ENCODE measurements at regions not wholly inside any gene's neighbourhood (a gene's known extent, or its start where the extent isn't known, plus 50 kb on each side); places are given as distances from the start of the nearest gene placed in this dataset.

DNA sequence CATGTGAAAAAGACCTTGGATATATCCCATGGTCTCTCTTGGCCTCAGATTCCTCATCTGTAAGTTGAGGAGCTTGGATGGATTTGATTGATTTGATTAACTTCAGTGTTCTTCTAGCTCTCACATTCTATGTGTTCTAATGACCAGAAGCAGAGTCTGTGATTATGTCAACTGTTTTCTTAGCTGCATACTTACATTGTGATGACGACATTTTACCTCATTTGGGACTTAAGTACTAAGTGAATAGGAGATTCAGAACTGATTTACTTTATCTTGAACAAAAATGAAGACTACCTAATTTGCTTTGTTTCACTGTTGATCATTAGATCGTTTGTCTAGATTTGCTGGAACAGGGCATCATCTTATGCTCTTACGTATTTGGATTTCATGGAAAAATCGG, 427.7 kb downstream of the SH3GL2 start:
- Mint-ChIP-seq H3K9me3 (no peaks in the 10 kb centered on the region), H3K36me3 (ENCODE audit: low read depth) (no peaks in the 10 kb centered on the region), H3K27ac (no peak overlapping the region), H3K4me1 (no peaks in the 10 kb centered on the region), H3K4me3 (no peak overlapping the region), H3K27me3 (no peaks in the 10 kb centered on the region)
- POLR2A ChIA-PET = no interaction called here
- DNase-seq = no peak
- CTCF ChIA-PET = interaction anchor here (0.8 kb wide), 1 partner anchor 790 kb away, joined by 4 read pairs; no protein-coding TSS in a partner anchor

DNA sequence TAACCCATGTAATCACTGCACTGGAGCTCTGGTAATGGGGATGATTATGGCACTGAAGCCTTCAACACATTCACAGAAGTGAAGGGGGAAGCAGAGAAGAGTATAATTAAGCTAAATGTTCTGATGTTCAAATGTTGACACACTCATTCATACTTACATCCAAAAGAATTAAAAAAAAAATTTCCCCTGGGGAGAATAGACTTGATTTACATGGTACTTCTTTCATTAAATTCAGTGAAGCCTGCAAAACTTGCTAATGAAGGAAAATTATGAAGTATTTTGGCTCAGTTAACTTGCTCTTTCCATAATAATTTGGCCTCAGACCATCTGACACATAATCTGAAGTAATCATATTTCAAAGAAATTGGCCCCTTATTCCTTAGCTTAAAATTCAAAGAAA, 428.8 kb downstream of the SH3GL2 start:
- Mint-ChIP-seq H3K36me3 (ENCODE audit: low read depth) (no peaks in the 10 kb centered on the region), H3K27ac (no peak overlapping the region), H3K9me3 (no peaks in the 10 kb centered on the region), H3K27me3 (no peaks in the 10 kb centered on the region), H3K4me1 (no peaks in the 10 kb centered on the region), H3K4me3 (no peak overlapping the region)
- CTCF ChIA-PET = no interaction called here
- no peak for DNase-seq
- POLR2A ChIA-PET = no interaction called here

DNA sequence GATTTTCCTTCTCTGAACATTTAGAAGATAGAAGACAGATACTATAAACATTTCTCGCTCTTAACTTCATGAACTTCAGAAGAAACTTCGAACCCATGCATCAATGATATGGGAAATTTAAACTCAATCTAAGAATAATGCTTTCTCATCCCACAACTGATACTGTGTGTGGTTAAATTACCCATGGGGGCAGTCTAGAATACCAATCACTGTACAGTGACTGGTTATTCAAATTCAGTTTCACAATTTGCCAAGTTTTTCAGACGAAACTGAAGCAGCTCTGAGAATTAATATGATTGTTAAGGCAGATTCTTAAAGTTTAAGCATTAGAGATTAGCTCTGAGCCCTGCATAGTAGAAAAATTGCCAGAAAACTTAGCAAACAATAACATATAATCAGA, 431.0 kb downstream of the SH3GL2 start:
- no peak overlapping the region for H3K4me3 Mint-ChIP-seq
- CTCF ChIA-PET = no interaction called here
- no peaks in the 10 kb centered on the region for H3K9me3 Mint-ChIP-seq
- H3K36me3 Mint-ChIP-seq (ENCODE audit: low read depth) = no peaks in the 10 kb centered on the region
- H3K27ac Mint-ChIP-seq = no peak overlapping the region
- no peaks in the 10 kb centered on the region for H3K27me3 Mint-ChIP-seq
- DNase-seq = no peak
- POLR2A ChIA-PET = no interaction called here
- H3K4me1 Mint-ChIP-seq = no peaks in the 10 kb centered on the region

DNA sequence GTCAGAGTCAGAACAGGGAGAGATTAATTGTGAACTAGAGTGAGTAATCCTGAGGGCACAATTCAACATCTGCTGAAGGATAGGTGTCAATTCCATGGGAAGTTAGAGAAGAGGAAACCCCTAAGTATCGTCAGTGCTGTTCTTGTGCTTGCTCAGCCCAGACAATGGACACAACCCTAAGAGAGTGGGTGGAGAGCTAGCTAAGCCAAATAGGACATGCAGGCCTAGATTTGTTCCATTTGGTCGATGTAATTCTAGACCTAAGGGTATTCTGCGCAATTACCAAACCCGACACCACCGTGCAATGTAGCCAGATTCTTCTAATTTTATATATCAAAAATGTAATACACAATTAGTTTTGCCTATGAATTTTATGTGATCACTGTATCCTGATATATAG, 431.6 kb downstream of the SH3GL2 start:
- DNase-seq = no peak
- no peaks in the 10 kb centered on the region for H3K4me1 Mint-ChIP-seq
- H3K4me3 Mint-ChIP-seq = no peak overlapping the region
- H3K36me3 Mint-ChIP-seq (ENCODE audit: low read depth) = no peaks in the 10 kb centered on the region
- no peak overlapping the region for H3K27ac Mint-ChIP-seq
- CTCF ChIA-PET = no interaction called here
- H3K9me3 Mint-ChIP-seq = no peaks in the 10 kb centered on the region
- no peaks in the 10 kb centered on the region for H3K27me3 Mint-ChIP-seq
- POLR2A ChIA-PET = no interaction called here

DNA sequence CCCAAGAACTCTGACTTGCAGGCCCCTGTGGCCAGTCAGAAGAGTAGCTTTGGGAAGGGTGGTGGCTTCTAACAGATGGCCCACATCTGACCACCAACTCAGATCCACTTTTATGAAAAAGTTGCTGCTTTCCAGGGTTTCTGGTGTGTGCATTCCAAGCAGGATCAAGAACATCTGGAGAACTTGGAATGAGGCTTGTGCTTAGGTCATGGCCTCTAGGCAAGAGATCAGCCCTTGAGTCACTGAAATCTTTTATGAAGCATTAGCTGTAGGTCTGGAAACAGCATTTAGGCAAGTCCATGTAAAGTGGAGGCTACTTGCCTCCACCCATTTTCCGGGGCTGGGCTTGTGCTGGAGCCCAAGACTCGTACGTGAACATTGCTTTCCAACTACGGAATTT, 433.3 kb downstream of the SH3GL2 start:
- Mint-ChIP-seq H3K36me3 (ENCODE audit: low read depth) (no peaks in the 10 kb centered on the region), H3K4me1 (no peaks in the 10 kb centered on the region), H3K27ac (no peak overlapping the region), H3K4me3 (no peak overlapping the region), H3K27me3 (no peaks in the 10 kb centered on the region), H3K9me3 (no peaks in the 10 kb centered on the region)
- ChIA-PET CTCF (no interaction called here), POLR2A (no interaction called here)
- DNase-seq = no peak

DNA sequence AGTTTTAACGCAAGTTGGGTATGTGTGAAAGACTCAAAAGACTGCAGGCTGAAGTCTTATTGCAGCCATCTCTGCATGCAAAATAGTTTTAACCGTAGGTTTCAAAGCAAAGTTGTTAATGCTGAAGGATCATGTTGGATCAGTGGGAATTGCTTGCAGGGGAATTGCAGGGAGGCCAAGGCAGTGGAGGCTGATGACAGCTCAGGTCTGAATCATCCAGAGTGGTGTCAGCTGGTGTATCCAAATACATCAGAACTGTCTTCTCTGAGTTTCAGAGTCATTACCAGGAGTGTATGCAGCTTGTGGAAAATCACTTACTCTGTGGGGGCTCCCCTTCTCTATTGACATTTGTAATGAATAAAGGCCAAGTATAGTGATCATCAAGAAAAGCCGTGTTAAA, 435.7 kb downstream of the SH3GL2 start:
- ChIA-PET POLR2A (no interaction called here), CTCF (no interaction called here)
- no peak overlapping the region for H3K27ac Mint-ChIP-seq
- no peaks in the 10 kb centered on the region for H3K27me3 Mint-ChIP-seq
- peaks cover 6% of the 10 kb centered on the region for H3K9me3 Mint-ChIP-seq
- H3K36me3 Mint-ChIP-seq (ENCODE audit: low read depth) = no peaks in the 10 kb centered on the region
- H3K4me3 Mint-ChIP-seq = no peak overlapping the region
- no peaks in the 10 kb centered on the region for H3K4me1 Mint-ChIP-seq
- DNase-seq = no peak

DNA sequence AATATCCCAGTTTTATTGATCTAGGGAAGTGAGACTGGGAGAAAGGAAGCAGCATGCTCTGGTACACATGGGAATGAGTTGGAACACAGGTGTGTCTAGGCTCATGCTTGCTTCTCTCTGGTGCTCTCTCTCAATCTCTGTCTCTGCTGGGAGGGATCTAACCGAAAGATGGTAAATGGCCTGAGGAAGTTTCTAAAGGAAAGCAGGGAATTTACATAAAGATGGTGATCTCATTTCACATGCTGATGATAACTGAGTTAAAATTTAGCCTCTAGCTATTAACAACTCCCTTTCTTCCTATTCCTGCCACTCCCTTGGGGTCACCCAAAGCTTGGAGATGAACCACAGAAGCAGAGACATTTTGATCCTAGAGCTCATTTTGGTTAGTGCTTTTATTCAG, 436.2 kb downstream of the SH3GL2 start:
- Mint-ChIP-seq H3K36me3 (ENCODE audit: low read depth) (no peaks in the 10 kb centered on the region), H3K27me3 (no peaks in the 10 kb centered on the region), H3K9me3 (peaks cover 6% of the 10 kb centered on the region), H3K27ac (no peak overlapping the region), H3K4me3 (no peak overlapping the region), H3K4me1 (no peaks in the 10 kb centered on the region)
- POLR2A ChIA-PET = no interaction called here
- CTCF ChIA-PET = no interaction called here
- no peak for DNase-seq

DNA sequence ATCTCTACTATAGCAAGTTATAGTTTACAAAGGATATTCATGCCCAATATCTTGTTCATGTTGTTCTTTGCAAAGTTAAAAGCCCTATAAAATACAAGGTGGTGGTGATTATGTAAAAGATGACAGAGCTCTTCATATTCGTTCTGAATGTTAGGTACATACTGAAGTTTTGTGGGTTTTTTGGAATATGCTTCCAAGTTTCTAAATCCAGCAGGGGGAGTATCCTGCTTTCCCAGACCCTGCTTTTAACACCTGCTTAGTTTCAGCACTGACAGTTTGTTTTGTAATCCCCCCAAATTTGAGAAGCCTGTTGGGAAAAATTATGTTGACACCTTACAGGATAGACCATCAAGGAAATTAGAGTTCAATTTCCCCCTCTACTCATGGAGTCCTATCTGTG, 438.3 kb downstream of the SH3GL2 start:
- H3K4me1 Mint-ChIP-seq = no peaks in the 10 kb centered on the region

DNA sequence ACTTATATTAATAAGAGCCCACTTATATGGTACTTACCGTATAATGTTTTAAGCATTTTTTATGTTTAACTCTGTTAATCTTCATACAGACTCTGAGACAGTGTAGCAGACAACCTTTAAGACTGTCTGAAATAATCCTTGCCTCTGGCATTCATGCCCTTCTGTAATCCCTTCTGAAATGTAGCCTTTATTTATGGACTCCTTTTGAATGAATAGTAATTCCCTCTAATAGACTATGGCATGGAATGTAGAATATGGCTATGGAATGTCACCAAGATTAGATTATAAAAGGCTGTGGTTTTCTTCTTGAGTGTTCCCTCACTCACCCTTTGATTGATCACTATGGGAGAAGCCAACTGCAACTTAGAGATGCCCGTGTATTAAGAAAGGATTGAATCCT, 439.4 kb downstream of the SH3GL2 start:
- H3K4me3 Mint-ChIP-seq = no peak overlapping the region
- no peaks in the 10 kb centered on the region for H3K36me3 Mint-ChIP-seq (ENCODE audit: low read depth)
- no peaks in the 10 kb centered on the region for H3K27me3 Mint-ChIP-seq
- no peak overlapping the region for H3K27ac Mint-ChIP-seq
- no peak for DNase-seq
- CTCF ChIA-PET = no interaction called here
- POLR2A ChIA-PET = no interaction called here
- peaks cover 6% of the 10 kb centered on the region for H3K9me3 Mint-ChIP-seq
- no peaks in the 10 kb centered on the region for H3K4me1 Mint-ChIP-seq

More for the DNA sequence above, 438.3 kb downstream of the SH3GL2 start:
- Mint-ChIP-seq H3K4me3 (no peak overlapping the region), H3K27me3 (no peaks in the 10 kb centered on the region), H3K9me3 (peaks cover 6% of the 10 kb centered on the region), H3K27ac (no peak overlapping the region), H3K36me3 (ENCODE audit: low read depth) (no peaks in the 10 kb centered on the region)
- no peak for DNase-seq
- ChIA-PET CTCF (no interaction called here), POLR2A (no interaction called here)

DNA sequence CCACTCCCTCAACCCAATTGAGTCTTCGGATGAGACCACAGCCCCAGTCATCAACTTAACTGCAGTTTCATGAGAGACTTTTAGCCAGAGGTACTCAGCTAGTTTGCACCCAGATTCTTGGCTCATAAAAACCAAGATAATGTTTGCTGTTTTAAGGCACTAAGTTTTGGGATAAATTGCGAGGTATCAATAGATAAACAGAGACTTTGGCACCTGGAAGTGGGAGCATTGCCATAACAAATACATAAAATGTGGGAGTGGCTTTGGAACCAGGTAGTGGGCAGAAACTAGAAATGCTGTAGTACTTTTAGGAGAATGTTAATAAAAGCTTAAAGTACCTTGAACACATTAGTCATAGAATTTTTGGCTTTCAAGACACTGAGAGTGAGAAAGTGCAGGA, 439.8 kb downstream of the SH3GL2 start:
- peaks cover 6% of the 10 kb centered on the region for H3K9me3 Mint-ChIP-seq
- POLR2A ChIA-PET = no interaction called here

DNA sequence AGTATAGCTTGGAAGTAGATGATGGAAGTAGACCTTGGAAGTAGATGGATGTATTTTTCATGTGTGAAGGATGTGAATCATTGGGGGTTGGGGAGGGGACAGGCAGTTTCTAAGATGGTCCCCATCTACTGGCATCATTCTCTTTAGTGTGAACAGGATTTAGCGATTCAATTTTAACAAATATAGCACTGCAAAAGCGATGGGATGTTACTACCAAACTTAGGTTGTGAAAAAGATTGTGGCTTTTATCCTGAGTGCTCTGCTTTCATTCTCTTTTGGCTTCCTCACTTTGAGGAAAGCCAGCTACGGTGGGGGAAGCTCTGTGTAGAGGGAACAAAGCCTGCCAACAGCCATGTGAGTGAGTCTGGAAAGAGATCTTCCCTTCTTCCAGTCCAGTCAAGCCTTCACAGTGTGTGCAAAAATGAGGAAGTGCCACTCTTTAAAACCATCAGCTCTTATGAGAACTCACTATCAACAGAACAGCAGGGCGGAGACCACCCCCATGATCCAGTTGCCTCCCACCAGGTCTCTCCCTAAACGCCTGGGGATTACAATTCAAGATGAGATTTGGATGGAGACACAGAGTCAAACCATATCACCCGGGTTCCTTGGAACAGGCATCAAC, 441.4 kb downstream of the SH3GL2 start:
- peaks cover 6% of the 10 kb centered on the region for H3K9me3 Mint-ChIP-seq
- no peaks in the 10 kb centered on the region for H3K27me3 Mint-ChIP-seq
- CTCF ChIA-PET = no interaction called here
- H3K4me1 Mint-ChIP-seq = no peaks in the 10 kb centered on the region
- no peak overlapping the region for H3K27ac Mint-ChIP-seq
- H3K36me3 Mint-ChIP-seq (ENCODE audit: low read depth) = no peaks in the 10 kb centered on the region
- POLR2A ChIA-PET = no interaction called here
- no peak for DNase-seq
- no peak overlapping the region for H3K4me3 Mint-ChIP-seq

More for the DNA sequence above, 439.8 kb downstream of the SH3GL2 start:
- no peak overlapping the region for H3K4me3 Mint-ChIP-seq
- H3K36me3 Mint-ChIP-seq (ENCODE audit: low read depth) = no peaks in the 10 kb centered on the region
- CTCF ChIA-PET = interaction anchor here (1.0 kb wide), 1 partner anchor 1212 kb away, joined by 3 read pairs; no protein-coding TSS in a partner anchor
- no peak overlapping the region for H3K27ac Mint-ChIP-seq
- H3K27me3 Mint-ChIP-seq = no peaks in the 10 kb centered on the region
- H3K4me1 Mint-ChIP-seq = no peaks in the 10 kb centered on the region
- DNase-seq = no peak

DNA sequence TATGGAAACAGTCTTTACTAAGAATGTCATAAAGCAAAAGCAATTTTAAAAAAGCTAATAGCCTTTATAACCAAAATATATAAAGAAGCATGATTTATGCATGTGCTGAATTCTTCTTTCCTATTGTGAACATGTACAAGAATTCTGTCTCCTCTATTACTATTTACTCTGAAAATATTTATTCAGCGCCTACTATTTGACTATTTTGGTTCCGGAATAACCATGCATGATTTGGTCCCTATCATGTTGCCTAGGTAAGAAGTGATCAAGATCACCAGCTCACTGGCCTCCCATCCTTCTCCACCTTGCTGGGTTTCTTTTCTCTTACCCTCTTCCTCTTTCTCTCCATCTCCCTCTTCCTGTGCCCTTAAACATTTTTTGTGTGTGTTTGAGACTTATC, 443.8 kb downstream of the SH3GL2 start:
- Mint-ChIP-seq H3K4me1 (no peaks in the 10 kb centered on the region), H3K9me3 (peaks cover 6% of the 10 kb centered on the region), H3K4me3 (no peak overlapping the region), H3K27ac (no peak overlapping the region), H3K36me3 (ENCODE audit: low read depth) (no peaks in the 10 kb centered on the region), H3K27me3 (no peaks in the 10 kb centered on the region)
- POLR2A ChIA-PET = no interaction called here
- CTCF ChIA-PET = no interaction called here
- DNase-seq = no peak

DNA sequence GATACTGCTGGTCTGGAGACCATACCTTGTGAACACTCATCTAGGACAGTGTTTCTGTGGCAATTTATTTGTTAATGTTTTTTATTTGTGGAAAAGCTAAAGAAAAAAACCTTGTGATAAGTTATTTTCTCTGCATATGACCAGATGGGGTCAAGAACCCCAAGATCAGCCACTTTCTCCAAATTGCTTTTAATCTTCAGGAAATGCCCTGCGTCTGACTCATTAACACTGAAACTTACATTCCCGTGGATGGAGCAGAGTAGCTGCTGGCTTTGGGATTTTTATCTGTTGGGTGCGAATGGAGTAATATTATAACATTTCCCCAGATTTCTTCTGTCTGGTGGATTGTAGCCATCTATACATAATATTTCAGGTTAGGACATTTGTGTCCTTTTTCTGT, 444.5 kb downstream of the SH3GL2 start:
- CTCF ChIA-PET = no interaction called here
- Mint-ChIP-seq H3K4me3 (no peak overlapping the region), H3K4me1 (no peaks in the 10 kb centered on the region), H3K36me3 (ENCODE audit: low read depth) (no peaks in the 10 kb centered on the region), H3K27me3 (no peaks in the 10 kb centered on the region), H3K27ac (no peak overlapping the region), H3K9me3 (peaks cover 6% of the 10 kb centered on the region)
- POLR2A ChIA-PET = no interaction called here
- DNase-seq = no peak

DNA sequence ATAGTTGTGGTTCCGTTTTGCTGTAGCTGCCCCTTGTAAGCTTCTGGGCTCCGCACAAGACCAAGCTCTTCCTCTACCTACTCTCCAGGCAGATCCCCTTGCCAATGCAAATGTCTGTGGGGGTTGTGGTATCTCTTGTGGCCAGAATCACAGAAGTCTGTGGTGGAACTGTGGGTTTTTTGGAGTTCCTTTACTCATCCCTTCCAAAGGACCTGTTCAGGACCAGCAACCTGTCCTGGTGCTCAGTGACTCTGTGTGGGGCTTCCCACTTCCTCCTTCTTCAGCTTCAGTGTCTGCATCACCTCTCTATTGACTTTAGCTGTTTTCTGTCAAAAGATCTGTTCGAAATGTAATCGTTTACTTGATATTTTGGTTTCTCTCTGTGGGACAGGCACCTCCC, 441.3 kb upstream of the ADAMTSL1 start:
- no peaks in the 10 kb centered on the region for H3K36me3 Mint-ChIP-seq (ENCODE audit: low read depth)
- no peak overlapping the region for H3K27ac Mint-ChIP-seq
- POLR2A ChIA-PET = no interaction called here
- no peak for DNase-seq
- no peaks in the 10 kb centered on the region for H3K4me1 Mint-ChIP-seq
- no peak overlapping the region for H3K4me3 Mint-ChIP-seq
- no peaks in the 10 kb centered on the region for H3K27me3 Mint-ChIP-seq
- no peaks in the 10 kb centered on the region for H3K9me3 Mint-ChIP-seq
- CTCF ChIA-PET = no interaction called here
